GM12892 (cell line): ENCODE measurements at regions not wholly inside any gene's neighbourhood (a gene's known extent, or its start where the extent isn't known, plus 50 kb on each side); places are given as distances from the start of the nearest gene placed in this dataset.

Source experiments
- POLR2A ChIP-seq: IDR thresholded peaks from 2 replicates; pipeline ENCODE4 v1.6.1; 2011; ENCODE audit warnings: low read depth, low read length, control low read depth
- POLR2AphosphoS5 ChIP-seq: IDR thresholded peaks from 2 replicates; pipeline ENCODE4 v1.6.1; 2011; ENCODE audit warnings: low read depth, low read length, control low read depth
- TAF1 ChIP-seq: IDR thresholded peaks from 2 replicates; pipeline ENCODE4 v1.6.1; 2011; ENCODE audit warnings: low read depth, mild to moderate bottlenecking, control low read depth, low read length, borderline replicate concordance

DNA sequence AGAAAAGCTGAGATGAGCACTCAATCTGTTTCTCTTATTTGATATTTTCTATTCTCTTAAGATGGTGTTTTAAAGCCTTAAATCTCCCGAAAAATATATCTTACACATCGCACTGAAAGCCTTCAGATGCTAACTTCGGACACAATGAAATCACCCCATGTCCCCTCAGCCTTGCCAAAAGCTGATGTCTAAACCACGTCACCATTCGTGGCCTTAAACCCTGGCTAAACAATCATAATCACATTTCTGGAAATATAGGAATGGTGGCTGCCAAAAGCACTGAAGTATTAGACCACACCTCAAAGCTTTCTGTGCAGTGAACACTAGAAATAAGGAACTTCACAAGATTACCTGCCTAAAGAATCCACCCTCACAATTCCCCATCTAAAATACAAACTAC lies 402.7 kb downstream of the SOX9 start:
- TF ChIP-seq POLR2A (no peak), TAF1 (no peak), POLR2AphosphoS5 (no peak)
